Sigmoid colon (tissue), 4 donors: ENCODE measurements at regions not wholly inside any gene's neighbourhood (a gene's known extent, or its start where the extent isn't known, plus 50 kb on each side); places are given as distances from the start of the nearest gene placed in this dataset.

ENCODE experiments used
- CTCF ChIP-seq, 4 experiments: fragments of 450-650 bp in 3 of 4; fragments of 200-600 bp in 1 of 4; IDR thresholded peaks; one replicate each; pipeline ENCODE4 v1.5.1; 2016 to 2019; ENCODE audit warnings: antibody characterized with exemption in 4 of 4, mild to moderate bottlenecking in 3 of 4, moderate library complexity in 2 of 4
- POLR2A ChIP-seq, 2 donors: fragments of 450-650 bp; IDR thresholded peaks; one replicate each; pipeline ENCODE4 v1.6.1; 2016; ENCODE audit warnings: antibody characterized with exemption in 2 of 2, mild to moderate bottlenecking in 2 of 2, moderate library complexity in 2 of 2
- POLR2AphosphoS5 ChIP-seq, 4 donors: sonication (generic); formaldehyde crosslinking; IDR thresholded peaks; one replicate each; pipeline ENCODE4 v1.6.1; 2017; ENCODE audit warnings: antibody characterized with exemption in 4 of 4

- no peak for TF ChIP-seq CTCF (IDR thresholded peaks at IDR 0.05)
- TF ChIP-seq POLR2A (IDR thresholded peaks at IDR 0.05): no peak
- no peak for TF ChIP-seq POLR2AphosphoS5 (IDR thresholded peaks at IDR 0.05)
Observed at GRCh38 chrX:121931567-121931966, 884.2 kb downstream of the GLUD2 start.
